Neural cell (in vitro differentiated cells): ENCODE measurements at regions not wholly inside any gene's neighbourhood (a gene's known extent, or its start where the extent isn't known, plus 50 kb on each side); places are given as distances from the start of the nearest gene placed in this dataset.

Experiments used
- H2AFZ ChIP-seq: fragments of 200-600, 300-800 bp; sonication (generic), shearing (Covaris generic); 2 replicates; pipeline ENCODE4 v1.6.0; 2014; ENCODE audit warnings: low read depth, mild to moderate bottlenecking, antibody characterized with exemption, low read length, moderate library complexity
- H3F3A ChIP-seq: fragments of 200-600 bp; shearing (Covaris generic); 2 replicates; pipeline ENCODE4 v1.6.1; 2016; ENCODE audit warnings: mild to moderate bottlenecking, moderate library complexity, mixed read lengths, antibody characterized with exemption, low read length; ENCODE audit not compliant: insufficient read depth, poor library complexity, severe bottlenecking
- H3K27ac ChIP-seq: fragments of 200-600, 300-800 bp; sonication (generic), shearing (Covaris generic); 2 replicates; pipeline ENCODE4 v1.5.1; 2014; ENCODE audit warnings: mild to moderate bottlenecking, low read length, moderate library complexity
- H3K27me3 ChIP-seq: fragments of 300-800, 200-600 bp; sonication (generic), shearing (Covaris generic); 2 replicates; pipeline ENCODE4 v1.6.0; 2014; ENCODE audit warnings: mild to moderate bottlenecking, low read depth, low read length, moderate library complexity; ENCODE audit not compliant: insufficient read depth
- H3K36me3 ChIP-seq: fragments of 300-800, 200-600 bp; sonication (generic), shearing (Covaris generic); 2 replicates; pipeline ENCODE4 v1.5.1; 2014; ENCODE audit warnings: mild to moderate bottlenecking, antibody characterized with exemption, low read length, moderate library complexity; ENCODE audit not compliant: insufficient read depth
- H3K4me2 ChIP-seq: fragments of 300-800, 200-600 bp; sonication (generic), shearing (Covaris generic); 2 replicates; pipeline ENCODE4 v1.6.0; 2014; ENCODE audit warnings: mild to moderate bottlenecking, low read length
- H3K4me3 ChIP-seq: fragments of 300-800, 200-600 bp; sonication (generic), shearing (Covaris generic); 2 replicates; pipeline ENCODE4 v1.5.1; 2014; ENCODE audit warnings: mild to moderate bottlenecking, low read length, moderate library complexity
- H3K79me2 ChIP-seq: fragments of 200-600 bp; shearing (Covaris generic); replicated peaks from 2 replicates; pipeline ENCODE4 v1.6.0; 2014; ENCODE audit warnings: mild to moderate bottlenecking, low read length, moderate library complexity; ENCODE audit not compliant: insufficient read depth
- H3K9ac ChIP-seq: fragments of 300-800, 200-600 bp; sonication (generic), shearing (Covaris generic); 2 replicates; pipeline ENCODE4 v1.6.1; 2016; ENCODE audit warnings: mild to moderate bottlenecking, low read length, mixed read lengths
- H3K9me2 ChIP-seq: fragments of 200-600 bp; shearing (Covaris generic); 2 replicates; pipeline ENCODE4 v1.6.1; 2016; ENCODE audit warnings: mild to moderate bottlenecking, low read length, mixed read lengths; ENCODE audit not compliant: insufficient read depth
- H3K9me3 ChIP-seq: fragments of 200-600, 300-800 bp; sonication (generic), shearing (Covaris generic); 2 replicates; pipeline ENCODE4 v1.6.1; 2016; ENCODE audit warnings: mild to moderate bottlenecking, mixed run types, low read length, moderate library complexity, mixed read lengths
- H4K20me1 ChIP-seq: fragments of 200-600 bp; shearing (Covaris generic); 2 replicates; pipeline ENCODE4 v1.6.1; 2016; ENCODE audit warnings: mild to moderate bottlenecking, mixed run types; ENCODE audit not compliant: insufficient read depth
- EP300 ChIP-seq: fragments of 450-650 bp; conservative IDR thresholded peaks from 2 replicates; pipeline ENCODE4 v1.6.1; 2014; ENCODE audit warnings: antibody characterized with exemption, mild to moderate bottlenecking, moderate library complexity; ENCODE audit not compliant: poor library complexity, severe bottlenecking
- EZH2 ChIP-seq: fragments of 200-600, 300-800 bp; shearing (Covaris generic), sonication (generic); IDR thresholded peaks from 2 replicates; pipeline ENCODE4 v1.6.1; 2014; ENCODE audit warnings: antibody characterized with exemption, low read length, borderline replicate concordance, mild to moderate bottlenecking; ENCODE audit not compliant: insufficient read depth, poor library complexity, severe bottlenecking
- MXI1 ChIP-seq: fragments of 450-650 bp; conservative IDR thresholded peaks from 2 replicates; pipeline ENCODE4 v1.6.1; 2014; ENCODE audit warnings: antibody characterized with exemption, mild to moderate bottlenecking; ENCODE audit not compliant: poor library complexity, severe bottlenecking
- POLR2AphosphoS5 ChIP-seq: IDR thresholded peaks from 2 replicates; pipeline ENCODE4 v1.6.1; 2012
- RAD21 ChIP-seq: fragments of 450-650 bp; conservative IDR thresholded peaks from 2 replicates; pipeline ENCODE4 v1.6.1; 2014; ENCODE audit warnings: antibody characterized with exemption, mild to moderate bottlenecking, moderate library complexity
- SMC3 ChIP-seq: fragments of 450-650 bp; conservative IDR thresholded peaks from 2 replicates; pipeline ENCODE4 v1.6.1; 2014; ENCODE audit warnings: antibody characterized with exemption, mild to moderate bottlenecking, moderate library complexity; ENCODE audit not compliant: poor library complexity
- TF ChIP-seq, protein P1 (sequence below): IDR thresholded peaks from 2 replicates; pipeline ENCODE4 v1.6.1; 2012; ENCODE audit warnings: borderline replicate concordance
- TF ChIP-seq, protein P2 (sequence below): fragments of 450-650 bp; IDR thresholded peaks from 2 replicates; pipeline ENCODE4 v1.5.1; 2014; ENCODE audit warnings: antibody characterized with exemption, mild to moderate bottlenecking, moderate library complexity; ENCODE audit not compliant: poor library complexity, severe bottlenecking

DNA sequence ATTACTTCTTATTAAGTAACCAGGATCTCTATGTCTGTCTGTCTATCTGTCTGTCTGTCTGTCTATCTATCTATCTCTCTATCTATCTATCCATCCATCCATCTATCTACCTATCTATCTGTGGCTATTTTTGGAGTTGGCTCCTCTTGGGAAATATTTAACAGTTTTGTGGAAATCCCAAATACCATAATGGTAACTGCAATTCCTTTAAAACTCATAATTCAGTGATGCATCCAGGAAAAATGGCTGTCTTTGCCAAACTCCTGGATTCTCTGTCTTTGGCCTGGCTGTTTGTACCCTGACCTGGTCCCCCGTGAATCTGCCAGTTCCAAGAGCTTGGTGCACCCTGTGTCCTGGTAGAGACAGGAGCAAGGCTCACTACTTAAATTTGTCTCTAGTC lies 197.0 kb downstream of the PCSK1 start:
- H3K9ac ChIP-seq: no peak overlapping the region
- no peak overlapping the region for H3K4me2 ChIP-seq
- no peaks in the 10 kb centered on the region for H3K79me2 ChIP-seq
- no peaks in the 10 kb centered on the region for H3K36me3 ChIP-seq
- no peak overlapping the region for H3K27ac ChIP-seq
- no peaks in the 10 kb centered on the region for H3K27me3 ChIP-seq
- no peaks in the 10 kb centered on the region for H4K20me1 ChIP-seq
- no peaks in the 10 kb centered on the region for H3K9me2 ChIP-seq
- H3F3A ChIP-seq: no peaks in the 10 kb centered on the region
- no peaks in the 10 kb centered on the region for H3K9me3 ChIP-seq
- no peak overlapping the region for H3K4me3 ChIP-seq
- no peak overlapping the region for H2AFZ ChIP-seq
- TF ChIP-seq EP300 (no peak), SMC3 (no peak), MXI1 (no peak), RAD21 (no peak)
- TF ChIP-seq, protein P1, sequence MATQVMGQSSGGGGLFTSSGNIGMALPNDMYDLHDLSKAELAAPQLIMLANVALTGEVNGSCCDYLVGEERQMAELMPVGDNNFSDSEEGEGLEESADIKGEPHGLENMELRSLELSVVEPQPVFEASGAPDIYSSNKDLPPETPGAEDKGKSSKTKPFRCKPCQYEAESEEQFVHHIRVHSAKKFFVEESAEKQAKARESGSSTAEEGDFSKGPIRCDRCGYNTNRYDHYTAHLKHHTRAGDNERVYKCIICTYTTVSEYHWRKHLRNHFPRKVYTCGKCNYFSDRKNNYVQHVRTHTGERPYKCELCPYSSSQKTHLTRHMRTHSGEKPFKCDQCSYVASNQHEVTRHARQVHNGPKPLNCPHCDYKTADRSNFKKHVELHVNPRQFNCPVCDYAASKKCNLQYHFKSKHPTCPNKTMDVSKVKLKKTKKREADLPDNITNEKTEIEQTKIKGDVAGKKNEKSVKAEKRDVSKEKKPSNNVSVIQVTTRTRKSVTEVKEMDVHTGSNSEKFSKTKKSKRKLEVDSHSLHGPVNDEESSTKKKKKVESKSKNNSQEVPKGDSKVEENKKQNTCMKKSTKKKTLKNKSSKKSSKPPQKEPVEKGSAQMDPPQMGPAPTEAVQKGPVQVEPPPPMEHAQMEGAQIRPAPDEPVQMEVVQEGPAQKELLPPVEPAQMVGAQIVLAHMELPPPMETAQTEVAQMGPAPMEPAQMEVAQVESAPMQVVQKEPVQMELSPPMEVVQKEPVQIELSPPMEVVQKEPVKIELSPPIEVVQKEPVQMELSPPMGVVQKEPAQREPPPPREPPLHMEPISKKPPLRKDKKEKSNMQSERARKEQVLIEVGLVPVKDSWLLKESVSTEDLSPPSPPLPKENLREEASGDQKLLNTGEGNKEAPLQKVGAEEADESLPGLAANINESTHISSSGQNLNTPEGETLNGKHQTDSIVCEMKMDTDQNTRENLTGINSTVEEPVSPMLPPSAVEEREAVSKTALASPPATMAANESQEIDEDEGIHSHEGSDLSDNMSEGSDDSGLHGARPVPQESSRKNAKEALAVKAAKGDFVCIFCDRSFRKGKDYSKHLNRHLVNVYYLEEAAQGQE: no peak

DNA sequence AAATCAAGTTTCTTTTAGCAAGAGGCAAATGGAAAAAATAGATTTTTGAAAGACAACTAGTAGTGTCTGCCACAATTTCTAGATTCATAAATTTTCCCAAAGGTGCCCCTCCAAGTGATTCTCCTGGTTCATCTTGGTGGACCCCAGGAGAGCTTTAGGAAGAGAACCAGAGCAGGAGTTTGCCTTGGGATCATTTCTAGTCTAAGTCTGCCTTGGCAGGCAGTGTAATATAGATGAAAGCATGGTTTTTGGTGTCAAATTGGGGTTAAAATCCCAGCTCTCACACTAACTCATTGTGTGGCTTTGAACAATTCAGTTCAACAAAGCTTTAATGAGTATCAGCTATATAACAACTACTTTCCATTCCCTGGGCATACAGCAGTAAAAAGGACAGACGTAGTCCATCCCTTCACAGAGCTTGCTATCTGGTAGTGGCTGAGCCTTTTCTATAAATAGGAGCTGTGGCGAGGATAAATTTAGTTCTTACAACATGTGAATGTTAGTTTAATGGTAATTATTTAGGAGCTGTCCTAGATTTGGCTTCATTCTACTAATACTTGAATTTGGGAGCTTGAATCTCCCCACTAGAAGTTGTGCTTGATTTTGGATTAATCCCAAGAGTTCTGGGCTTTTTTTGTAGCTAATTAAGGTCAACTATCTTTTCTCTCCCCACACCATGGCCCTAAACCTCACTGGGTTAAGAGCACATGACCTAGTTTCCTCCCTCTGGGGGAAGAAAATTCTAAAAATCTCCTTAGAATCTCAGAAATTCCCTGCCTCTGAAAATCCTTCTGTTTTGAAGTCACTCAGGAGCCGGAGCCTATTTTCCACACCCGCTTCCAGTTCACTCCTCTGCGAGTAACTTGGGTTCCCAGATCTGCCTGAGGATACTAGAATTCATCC lies 197.8 kb downstream of the PCSK1 start:
- Histone ChIP-seq H3K27me3 (no peaks in the 10 kb centered on the region), H3K9me2 (no peaks in the 10 kb centered on the region), H3K4me2 (no peak overlapping the region), H3K27ac (no peak overlapping the region), H3K79me2 (no peaks in the 10 kb centered on the region), H3K9ac (no peak overlapping the region), H3K9me3 (no peaks in the 10 kb centered on the region), H4K20me1 (no peaks in the 10 kb centered on the region), H2AFZ (no peak overlapping the region), H3K36me3 (no peaks in the 10 kb centered on the region), H3K4me3 (no peak overlapping the region), H3F3A (no peaks in the 10 kb centered on the region)
- no peak for TF ChIP-seq SMC3
- no peak for TF ChIP-seq MXI1
- TF ChIP-seq, protein P2, sequence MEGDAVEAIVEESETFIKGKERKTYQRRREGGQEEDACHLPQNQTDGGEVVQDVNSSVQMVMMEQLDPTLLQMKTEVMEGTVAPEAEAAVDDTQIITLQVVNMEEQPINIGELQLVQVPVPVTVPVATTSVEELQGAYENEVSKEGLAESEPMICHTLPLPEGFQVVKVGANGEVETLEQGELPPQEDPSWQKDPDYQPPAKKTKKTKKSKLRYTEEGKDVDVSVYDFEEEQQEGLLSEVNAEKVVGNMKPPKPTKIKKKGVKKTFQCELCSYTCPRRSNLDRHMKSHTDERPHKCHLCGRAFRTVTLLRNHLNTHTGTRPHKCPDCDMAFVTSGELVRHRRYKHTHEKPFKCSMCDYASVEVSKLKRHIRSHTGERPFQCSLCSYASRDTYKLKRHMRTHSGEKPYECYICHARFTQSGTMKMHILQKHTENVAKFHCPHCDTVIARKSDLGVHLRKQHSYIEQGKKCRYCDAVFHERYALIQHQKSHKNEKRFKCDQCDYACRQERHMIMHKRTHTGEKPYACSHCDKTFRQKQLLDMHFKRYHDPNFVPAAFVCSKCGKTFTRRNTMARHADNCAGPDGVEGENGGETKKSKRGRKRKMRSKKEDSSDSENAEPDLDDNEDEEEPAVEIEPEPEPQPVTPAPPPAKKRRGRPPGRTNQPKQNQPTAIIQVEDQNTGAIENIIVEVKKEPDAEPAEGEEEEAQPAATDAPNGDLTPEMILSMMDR: no peak
- TF ChIP-seq RAD21: no peak
- no peak for TF ChIP-seq POLR2AphosphoS5
- TF ChIP-seq EZH2: no peak
- TF ChIP-seq, protein P1: no peak
